ENCODE measurements at regions not wholly inside any gene's neighbourhood (a gene's known extent, or its start where the extent isn't known, plus 50 kb on each side); places are given as distances from the start of the nearest gene placed in this dataset.
"Not testable (repeated sequence)": the region's sequence is repeated elsewhere in the genome, so short reads cannot be mapped to it uniquely, and the experiment has no call there.

- DNase-seq (ENCODE audit: low spot score): no peak
- intact Hi-C loops (cut with DNase I): no loop called here
Measured at GRCh38 chr11:42972741-42973140, 339.1 kb upstream of the API5 start.

GRCh38 chr11:42974510-42975179, 337.2 kb upstream of the API5 start:
- DNase-seq (ENCODE audit: low spot score): no peak
- intact Hi-C loops (cut with DNase I): no loop called here

- no peak for DNase-seq (ENCODE audit: low spot score)
Measured at GRCh38 chr11:42975180-42975529, 336.6 kb upstream of the API5 start.

GRCh38 chr11:42976636-42977217, 335.1 kb upstream of the API5 start:
- intact Hi-C loops (cut with DNase I): no loop called here
- no peak for DNase-seq (ENCODE audit: low spot score)

More at GRCh38 chr11:42975180-42975529, 336.6 kb upstream of the API5 start:
- intact Hi-C loops (cut with DNase I): no loop called here

GRCh38 chr11:42992594-42992993, 319.2 kb upstream of the API5 start:
- DNase-seq (ENCODE audit: low spot score): no peak
- intact Hi-C loops (cut with DNase I): no loop called here

- DNase-seq (ENCODE audit: low spot score): no peak
- intact Hi-C loops (cut with DNase I): no loop called here
Measured at GRCh38 chr11:42996421-42997307, 315.1 kb upstream of the API5 start.

- DNase-seq (ENCODE audit: low spot score); intact Hi-C loops (cut with DNase I): not testable (repeated sequence)
Measured at GRCh38 chr11:43004879-43005278, 306.9 kb upstream of the API5 start.

GRCh38 chr11:43010042-43010441, 301.8 kb upstream of the API5 start:
- intact Hi-C loops (cut with DNase I): no loop called here
- DNase-seq (ENCODE audit: low spot score): no peak

- DNase-seq (ENCODE audit: low spot score): no peak
- intact Hi-C loops (cut with DNase I): no loop called here
Measured at GRCh38 chr11:43012606-43013005, 299.2 kb upstream of the API5 start.

- no peak for DNase-seq (ENCODE audit: low spot score)
- intact Hi-C loops (cut with DNase I): no loop called here
Measured at GRCh38 chr11:43021466-43021865, 290.3 kb upstream of the API5 start.

- intact Hi-C loops (cut with DNase I): no loop called here
- no peak for DNase-seq (ENCODE audit: low spot score)
Measured at GRCh38 chr11:43034341-43034740, 277.5 kb upstream of the API5 start.

GRCh38 chr11:43035086-43035485, 276.7 kb upstream of the API5 start:
- no peak for DNase-seq (ENCODE audit: low spot score)
- intact Hi-C loops (cut with DNase I): no loop called here

- intact Hi-C loops (cut with DNase I): no loop called here
- DNase-seq (ENCODE audit: low spot score): no peak
Measured at GRCh38 chr11:43053638-43054412, 258.0 kb upstream of the API5 start.

GRCh38 chr11:43067681-43068080, 244.1 kb upstream of the API5 start:
- intact Hi-C loops (cut with DNase I): no loop called here
- no peak for DNase-seq (ENCODE audit: low spot score)

- DNase-seq (ENCODE audit: low spot score): no peak
- intact Hi-C loops (cut with DNase I): no loop called here
Measured at GRCh38 chr11:43071338-43071737, 240.5 kb upstream of the API5 start.

- intact Hi-C loops (cut with DNase I): no loop called here
- no peak for DNase-seq (ENCODE audit: low spot score)
Measured at GRCh38 chr11:43072096-43072495, 239.7 kb upstream of the API5 start.

GRCh38 chr11:43072911-43073310, 238.9 kb upstream of the API5 start:
- intact Hi-C loops (cut with DNase I): no loop called here

GRCh38 chr11:43074810-43075209, 237.0 kb upstream of the API5 start:
- intact Hi-C loops (cut with DNase I): no loop called here
- DNase-seq (ENCODE audit: low spot score): no peak

More at GRCh38 chr11:43072911-43073310, 238.9 kb upstream of the API5 start:
- DNase-seq (ENCODE audit: low spot score): no peak

- intact Hi-C loops (cut with DNase I): no loop called here
- DNase-seq (ENCODE audit: low spot score): no peak
Measured at GRCh38 chr11:43101113-43101512, 210.7 kb upstream of the API5 start.

- no peak for DNase-seq (ENCODE audit: low spot score)
- intact Hi-C loops (cut with DNase I): no loop called here
Measured at GRCh38 chr11:43116071-43116470, 195.7 kb upstream of the API5 start.
